A673 (cell line): ENCODE measurements at regions not wholly inside any gene's neighbourhood (a gene's known extent, or its start where the extent isn't known, plus 50 kb on each side); places are given as distances from the start of the nearest gene placed in this dataset.

Source experiments
- CTCF ChIP-seq: fragments of 300-800, 200-600 bp; sonication (generic); conservative IDR thresholded peaks from 2 replicates; pipeline ENCODE4 v1.5.1; 2017; ENCODE audit warnings: low read depth, mild to moderate bottlenecking, antibody characterized with exemption, low read length, moderate library complexity, mixed read lengths
- EZH2 ChIP-seq: fragments of 200-600 bp; sonication (generic); IDR thresholded peaks from 2 replicates; pipeline ENCODE4 v1.6.1; 2017; ENCODE audit warnings: borderline replicate concordance, low read depth, mild to moderate bottlenecking, mixed read lengths, antibody characterized with exemption, low read length; ENCODE audit not compliant: poor library complexity, severe bottlenecking

GRCh38 chr9:29289365-29289764, 1716.1 kb upstream of the C9orf72 start:
- no peak for TF ChIP-seq CTCF
- TF ChIP-seq EZH2, result no peak
